Activated T-helper 2 cell treated with anti-CD3 and anti-CD28 coated beads, Interferon-gamma antibody, Interleukin-2, Interleukin-4, amounts not matched to agents 10 μg/mL and 5 μg/mL and 100 μg/mL, durations not matched to agents 14 hours and 24 hours and 36 hours (primary cell): ENCODE measurements at regions not wholly inside any gene's neighbourhood (a gene's known extent, or its start where the extent isn't known, plus 50 kb on each side); places are given as distances from the start of the nearest gene placed in this dataset.
A peak's percentile ranks its signal among the peaks of the same experiment; 100 is the strongest.

Source experiments
- DNase-seq: peaks from one replicate; pipeline ENCODE4 v3.0.0; 2021; ENCODE audit warnings: low spot score
- H3K27ac Mint-ChIP-seq: one replicate; pipeline ENCODE4 v1.8.0; 2021; ENCODE audit warnings: mixed read lengths
- H3K27me3 Mint-ChIP-seq: one replicate; pipeline ENCODE4 v1.8.0; 2021; ENCODE audit warnings: low read depth, mixed read lengths
- H3K36me3 Mint-ChIP-seq: one replicate; pipeline ENCODE4 v1.8.0; 2021; ENCODE audit warnings: low read depth, mixed read lengths
- H3K4me1 Mint-ChIP-seq: one replicate; pipeline ENCODE4 v1.8.0; 2021; ENCODE audit warnings: low read depth, mixed read lengths
- H3K4me3 Mint-ChIP-seq: one replicate; pipeline ENCODE4 v1.8.0; 2021; ENCODE audit warnings: low read depth, mild to moderate bottlenecking, moderate library complexity, mixed read lengths
- H3K9me3 Mint-ChIP-seq: one replicate; pipeline ENCODE4 v1.8.0; 2021; ENCODE audit warnings: mixed read lengths
- intact Hi-C: fragments of 100-400 bp; cut with micrococcal nuclease; formaldehyde crosslinking; loops from one replicate; pipeline ENCODE4 v1.15.1; 2023

DNA sequence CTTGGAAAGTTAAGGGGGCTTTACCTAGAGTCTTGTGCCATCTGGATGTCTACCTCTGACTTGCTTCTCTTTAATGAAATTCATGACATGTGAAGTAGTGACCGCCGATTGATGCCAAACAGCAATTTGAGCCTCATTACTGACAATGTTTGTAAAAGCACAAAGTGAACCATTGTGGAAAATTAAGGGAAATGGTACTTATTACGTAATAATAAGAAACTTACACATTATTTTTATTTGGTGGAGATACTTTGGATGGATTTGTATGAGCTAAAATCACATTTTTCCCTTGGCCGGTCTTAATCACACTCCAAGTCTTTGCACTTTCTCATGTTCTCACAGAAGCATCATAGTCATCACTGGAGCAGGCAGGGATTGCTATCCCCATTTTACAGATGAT, 265.1 kb upstream of the KLF6 start:
- Mint-ChIP-seq H3K4me3 (no peak overlapping the region), H3K9me3 (no peaks in the 10 kb centered on the region), H3K4me1 (peaks cover 2% of the 10 kb centered on the region), H3K36me3 (no peaks in the 10 kb centered on the region), H3K27ac (no peak overlapping the region), H3K27me3 (peaks cover 11% of the 10 kb centered on the region)
- DNase-seq: no peak
- intact Hi-C loops: no loop called here

- no peak overlapping the region for H3K4me3 Mint-ChIP-seq
- peaks cover 2% of the 10 kb centered on the region for H3K4me1 Mint-ChIP-seq
- no peaks in the 10 kb centered on the region for H3K36me3 Mint-ChIP-seq
- no peak for DNase-seq
- peaks cover 11% of the 10 kb centered on the region for H3K27me3 Mint-ChIP-seq
- H3K27ac Mint-ChIP-seq: no peak overlapping the region
- intact Hi-C loops: no loop called here
- H3K9me3 Mint-ChIP-seq: no peaks in the 10 kb centered on the region
Observed at GRCh38 chr10:4049348-4049747, 264.3 kb upstream of the KLF6 start.

- no peak overlapping the region for H3K4me3 Mint-ChIP-seq
- intact Hi-C loops: no loop called here
- H3K9me3 Mint-ChIP-seq: no peaks in the 10 kb centered on the region
- H3K27me3 Mint-ChIP-seq: peaks cover 11% of the 10 kb centered on the region
- H3K4me1 Mint-ChIP-seq: peaks cover 2% of the 10 kb centered on the region
- H3K27ac Mint-ChIP-seq: no peak overlapping the region
- DNase-seq: no peak
- H3K36me3 Mint-ChIP-seq: no peaks in the 10 kb centered on the region
Observed at GRCh38 chr10:4048236-4048864, 263.3 kb upstream of the KLF6 start.

DNA sequence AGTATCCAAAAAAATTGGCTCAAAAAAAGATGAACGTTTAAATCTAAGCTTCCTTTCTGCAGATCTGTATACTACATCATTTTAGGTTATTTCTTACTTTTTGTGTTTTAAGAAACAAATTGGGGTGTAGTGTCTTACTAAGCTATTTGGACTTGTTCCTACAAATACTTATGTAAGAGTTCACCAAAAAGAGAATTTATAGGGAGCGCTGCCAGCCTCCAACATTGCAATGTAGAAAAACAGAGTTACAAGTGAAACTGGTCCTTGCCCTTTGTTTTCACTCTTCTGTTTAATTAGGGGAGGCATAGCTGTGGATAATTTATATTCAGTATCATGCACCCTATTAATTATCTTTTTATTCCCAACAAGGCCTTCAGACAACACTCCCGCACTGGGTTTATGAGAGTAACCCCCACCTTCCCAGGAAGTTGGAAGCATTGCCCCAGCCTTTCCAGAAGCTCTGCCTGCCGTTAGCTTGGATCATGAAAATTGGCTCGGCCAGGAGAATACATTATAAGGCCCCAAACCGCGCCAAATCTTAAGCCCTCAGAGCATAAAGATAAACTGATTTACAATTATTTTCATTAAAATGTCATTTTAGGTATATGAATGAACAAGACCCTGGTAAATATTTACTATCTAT, 261.8 kb upstream of the KLF6 start:
- intact Hi-C loops: no loop called here
- Mint-ChIP-seq H3K27ac (no peak overlapping the region), H3K27me3 (peaks cover 11% of the 10 kb centered on the region), H3K9me3 (peaks cover 10% of the 10 kb centered on the region), H3K4me1 (no peaks in the 10 kb centered on the region), H3K36me3 (peaks cover 9% of the 10 kb centered on the region), H3K4me3 (no peak overlapping the region)
- DNase-seq: no peak

DNA sequence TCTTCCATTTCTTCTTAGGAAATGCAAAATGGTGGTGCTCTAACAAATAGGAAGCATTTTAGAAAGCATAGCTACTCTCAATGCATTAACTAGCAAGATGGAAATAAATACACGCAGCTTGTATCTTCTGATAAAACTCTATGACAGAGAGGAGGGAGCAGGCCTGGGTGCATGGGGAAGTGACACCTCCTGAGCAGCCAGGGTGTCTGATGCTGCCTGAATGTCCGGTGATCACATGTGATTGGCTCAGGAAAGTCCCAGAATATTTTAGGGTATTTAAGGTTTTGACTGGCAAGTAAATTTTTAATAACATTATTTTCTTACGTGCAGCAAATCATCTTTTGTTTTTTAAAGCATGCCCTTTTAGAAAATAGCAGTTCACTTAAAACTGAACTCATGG, 261.0 kb upstream of the KLF6 start:
- no peak overlapping the region for H3K4me3 Mint-ChIP-seq
- H3K9me3 Mint-ChIP-seq: peaks cover 18% of the 10 kb centered on the region
- H3K36me3 Mint-ChIP-seq: peaks cover 15% of the 10 kb centered on the region
- no peak overlapping the region for H3K27ac Mint-ChIP-seq
- no peak for DNase-seq
- no peaks in the 10 kb centered on the region for H3K4me1 Mint-ChIP-seq
- H3K27me3 Mint-ChIP-seq: peaks cover 8% of the 10 kb centered on the region
- intact Hi-C loops: no loop called here

- H3K9me3 Mint-ChIP-seq: peaks cover 24% of the 10 kb centered on the region
- H3K27ac Mint-ChIP-seq: no peak overlapping the region
- peaks cover 7% of the 10 kb centered on the region for H3K27me3 Mint-ChIP-seq
- no peak overlapping the region for H3K4me3 Mint-ChIP-seq
- no peak for DNase-seq
- peaks cover 21% of the 10 kb centered on the region for H3K36me3 Mint-ChIP-seq
- H3K4me1 Mint-ChIP-seq: no peaks in the 10 kb centered on the region
- intact Hi-C loops: no loop called here
Observed at GRCh38 chr10:4043897-4044665, 259.1 kb upstream of the KLF6 start.

DNA sequence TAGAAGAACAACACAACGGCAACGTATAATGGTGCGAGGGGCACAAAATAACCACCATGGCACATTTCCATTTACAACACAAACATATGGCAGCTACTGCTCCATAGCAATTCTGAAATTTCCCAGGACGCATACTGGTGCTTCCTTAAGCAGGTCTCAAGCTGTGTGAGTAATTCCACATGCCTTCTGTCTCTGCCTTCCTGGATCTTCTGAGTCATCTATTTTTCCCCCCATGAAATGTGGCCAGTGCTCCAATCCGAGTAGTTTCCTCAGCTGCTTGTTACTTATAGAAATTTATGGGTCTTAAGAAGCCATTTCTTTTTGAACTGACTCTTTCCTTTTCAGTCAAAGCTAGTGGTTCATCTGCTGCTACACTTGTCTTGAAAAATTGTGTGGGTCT, 256.6 kb upstream of the KLF6 start:
- Mint-ChIP-seq H3K4me1 (peaks cover 2% of the 10 kb centered on the region), H3K27ac (no peak overlapping the region), H3K4me3 (no peak overlapping the region), H3K9me3 (peaks cover 24% of the 10 kb centered on the region), H3K27me3 (peaks cover 2% of the 10 kb centered on the region), H3K36me3 (peaks cover 21% of the 10 kb centered on the region)
- intact Hi-C loops: no loop called here
- DNase-seq: no peak

DNA sequence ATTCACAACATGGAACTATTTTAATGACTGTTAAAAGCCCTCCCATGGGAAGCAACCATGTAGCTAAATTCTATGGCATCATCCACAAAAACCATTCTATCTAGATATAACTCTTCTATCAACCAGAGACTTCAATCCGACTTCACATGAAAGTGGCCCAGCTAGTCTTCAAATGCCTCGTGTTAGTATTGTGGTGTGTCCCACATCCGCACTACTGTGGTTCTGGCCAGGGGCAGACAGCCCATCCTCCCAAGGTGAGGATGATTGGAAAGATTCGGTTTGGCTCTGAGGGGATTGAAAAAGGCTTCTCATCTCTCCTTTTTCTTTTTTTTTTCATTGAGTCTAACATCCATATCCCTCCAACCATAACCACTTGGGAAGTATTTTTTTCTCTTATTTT, 253.0 kb upstream of the KLF6 start:
- peaks cover 2% of the 10 kb centered on the region for H3K27me3 Mint-ChIP-seq
- no peak for DNase-seq
- no peak overlapping the region for H3K27ac Mint-ChIP-seq
- peaks cover 21% of the 10 kb centered on the region for H3K36me3 Mint-ChIP-seq
- H3K4me1 Mint-ChIP-seq: peaks cover 28% of the 10 kb centered on the region
- H3K9me3 Mint-ChIP-seq: peaks cover 24% of the 10 kb centered on the region
- H3K4me3 Mint-ChIP-seq: no peak overlapping the region
- intact Hi-C loops: loop anchor here (10.0 kb wide), 1 partner anchor 143 kb away; no protein-coding TSS in a partner anchor

GRCh38 chr10:4035599-4035945, 250.6 kb upstream of the KLF6 start:
- Mint-ChIP-seq H3K27ac (peak overlapping the region; percentile 84), H3K4me1 (peaks cover 36% of the 10 kb centered on the region), H3K27me3 (peaks cover 2% of the 10 kb centered on the region), H3K4me3 (peak overlapping the region; percentile 61), H3K36me3 (peaks cover 2% of the 10 kb centered on the region), H3K9me3 (peaks cover 2% of the 10 kb centered on the region)
- no peak for DNase-seq
- intact Hi-C loops: loop anchor here (1.0 to 10.0 kb wide), 3 partner anchors 31 to 141 kb away; no protein-coding TSS in a partner anchor

DNA sequence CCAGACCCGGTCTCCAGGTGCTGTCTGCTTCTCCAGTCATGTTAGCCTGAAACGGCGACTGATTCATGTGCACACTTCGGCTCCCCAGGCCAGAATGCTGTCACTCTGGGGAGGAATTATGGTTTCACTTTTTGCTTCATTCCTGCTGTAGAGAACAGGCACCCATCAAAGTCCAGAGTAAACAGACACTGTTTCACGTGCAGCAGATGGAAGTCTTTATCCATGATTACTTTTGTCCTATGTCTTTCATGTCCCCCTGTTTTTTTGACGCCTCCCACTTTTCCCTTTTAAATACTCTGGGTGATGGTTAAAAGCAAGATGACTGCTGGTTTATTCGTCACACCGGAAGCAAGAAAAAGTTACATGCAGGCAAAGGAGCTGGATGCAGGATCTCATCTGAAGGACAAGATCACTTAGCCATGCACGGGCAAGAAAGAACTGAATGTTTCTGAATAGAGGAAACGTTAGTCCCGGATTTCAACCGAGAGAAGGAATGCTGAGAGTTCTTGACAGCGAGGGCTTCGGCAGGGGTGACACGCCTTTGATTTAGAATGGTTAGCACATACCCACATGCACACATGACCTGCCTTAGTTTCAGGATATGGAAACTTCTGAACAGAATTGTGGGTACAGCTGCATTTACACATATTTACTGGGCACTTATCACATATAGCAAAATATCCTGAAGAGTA, 250.0 kb upstream of the KLF6 start:
- intact Hi-C loops: loop anchor here (1.0 to 10.0 kb wide), 3 partner anchors 32 to 140 kb away; no protein-coding TSS in a partner anchor
- Mint-ChIP-seq H3K27me3 (peaks cover 2% of the 10 kb centered on the region), H3K4me1 (peaks cover 36% of the 10 kb centered on the region), H3K9me3 (no peaks in the 10 kb centered on the region), H3K36me3 (no peaks in the 10 kb centered on the region), H3K4me3 (peak overlapping the region; percentile 61), H3K27ac (peak overlapping the region; percentile 84)
- DNase-seq: peak; percentile 15

DNA sequence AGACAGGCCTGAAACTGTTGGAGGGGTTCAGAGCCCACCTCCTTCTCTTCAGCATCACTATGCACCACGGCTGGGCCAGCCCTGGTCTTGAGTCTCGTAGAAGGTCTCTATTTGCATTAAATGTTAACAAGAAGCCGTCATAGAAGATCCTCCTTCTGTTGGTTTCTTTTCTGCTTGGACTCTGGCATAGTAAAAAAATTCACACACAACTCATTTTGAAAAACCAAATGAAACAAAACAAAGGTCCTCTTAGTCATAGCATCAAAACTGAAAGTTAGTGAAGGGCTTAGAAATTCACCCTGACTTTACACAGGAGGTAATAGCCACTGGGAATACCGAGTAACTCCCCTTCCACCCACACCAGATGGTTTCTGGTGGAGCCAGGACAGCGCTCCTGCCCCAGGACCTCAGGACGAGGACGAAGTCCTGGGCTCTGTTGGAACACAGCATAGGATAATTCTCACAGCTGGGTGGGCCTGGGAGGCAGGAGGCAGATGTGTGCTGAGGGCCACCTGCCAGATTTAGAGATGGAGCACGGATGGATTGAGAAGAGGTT, 248.4 kb upstream of the KLF6 start:
- DNase-seq: peak; percentile 14
- Mint-ChIP-seq H3K27ac (peak overlapping the region; percentile 76), H3K27me3 (peaks cover 2% of the 10 kb centered on the region), H3K36me3 (no peaks in the 10 kb centered on the region), H3K4me3 (peak overlapping the region; percentile 44), H3K4me1 (peaks cover 37% of the 10 kb centered on the region), H3K9me3 (no peaks in the 10 kb centered on the region)
- intact Hi-C loops: loop anchor here (1.0 to 10.0 kb wide), 6 partner anchors 61 to 410 kb away; no protein-coding TSS in a partner anchor

DNA sequence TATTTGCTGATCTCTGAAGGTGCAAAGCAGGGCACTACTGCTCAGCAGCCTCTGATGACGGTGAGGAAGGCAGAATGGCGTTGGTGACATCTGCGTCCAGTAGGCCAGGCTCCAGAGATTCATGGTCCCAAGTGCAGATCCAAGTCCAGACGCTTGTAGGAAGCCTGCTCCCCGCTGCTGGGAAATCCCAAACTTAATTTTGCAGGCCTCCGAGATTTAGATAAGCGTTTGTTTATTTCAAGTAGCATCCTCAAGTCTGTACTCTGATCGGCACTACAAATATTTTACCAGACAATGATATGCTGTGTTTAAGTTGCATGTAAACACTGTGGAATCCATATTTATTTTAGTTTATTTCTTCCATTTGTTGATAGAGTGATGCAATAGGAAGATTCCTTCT, 244.9 kb upstream of the KLF6 start:
- peaks cover 36% of the 10 kb centered on the region for H3K4me1 Mint-ChIP-seq
- intact Hi-C loops: loop anchor here (10.0 kb wide), 1 partner anchor 135 kb away; no protein-coding TSS in a partner anchor
- no peaks in the 10 kb centered on the region for H3K36me3 Mint-ChIP-seq
- no peak for DNase-seq
- H3K27me3 Mint-ChIP-seq: peaks cover 2% of the 10 kb centered on the region
- H3K4me3 Mint-ChIP-seq: no peak overlapping the region
- no peaks in the 10 kb centered on the region for H3K9me3 Mint-ChIP-seq
- H3K27ac Mint-ChIP-seq: no peak overlapping the region
